Endothelial cell of umbilical vein (primary cell): ENCODE measurements at regions not wholly inside any gene's neighbourhood (a gene's known extent, or its start where the extent isn't known, plus 50 kb on each side); places are given as distances from the start of the nearest gene placed in this dataset.

Experiments
- BruUV-seq: library from RNA; stranded (reverse); fragments of 400-500 nt; replicated peaks from 2 replicates; lab custom pipeline; 2021; lab: Mats Ljungman, UMichigan
- CTCF ChIA-PET: fragments of 300-600, 350-600 bp; sonication (Branson Sonifier 250); formaldehyde crosslinking; loops from one replicate; lab custom pipeline; 2021; ENCODE audit warnings: antibody characterized with exemption, inconsistent platforms; lab: Charles Lee
- POLR2A ChIA-PET: fragments of 300-600, 350-600 bp; sonication (Branson Sonifier 250); formaldehyde crosslinking; loops from one replicate; lab custom pipeline; 2021; ENCODE audit warnings: antibody characterized with exemption, inconsistent platforms; lab: Charles Lee
- DNase-seq: peaks from one replicate; pipeline ENCODE4 v3.0.0-alpha.2; 2011; ENCODE audit warnings: low read depth, low spot score
- FAIRE-seq: peaks from 2 replicates; lab custom pipeline; 2011; peaks lifted over from hg19 to GRCh38; lab: Jason Lieb, UNC
- H2AFZ ChIP-seq: 2 replicates; pipeline ENCODE4 v1.6.0; 2012; ENCODE audit warnings: low read depth, low read length, control low read depth, inconsistent platforms
- H3K27ac ChIP-seq: 2 replicates; pipeline ENCODE4 v1.5.1; 2011; ENCODE audit warnings: low read depth, mild to moderate bottlenecking, control low read depth, low read length, moderate library complexity; ENCODE audit not compliant: insufficient read depth
- H3K27me3 ChIP-seq, 2 experiments: 2 replicates each; pipeline versions ENCODE4 v1.6.0 to v1.6.1; 2011; ENCODE audit warnings: low read length in 2 of 2, mixed read lengths in 1 of 2; ENCODE audit not compliant: control insufficient read depth in 2 of 2, insufficient read depth in 2 of 2
- H3K36me3 ChIP-seq, 2 experiments: 2 replicates in 1 of 2; 3 replicates in 1 of 2; pipeline ENCODE4 v1.5.1; 2011; ENCODE audit warnings: low read length in 2 of 2, mild to moderate bottlenecking in 1 of 2, moderate library complexity in 1 of 2; ENCODE audit not compliant: control insufficient read depth in 2 of 2, insufficient read depth in 2 of 2; ENCODE audit errors: extremely low read depth in 1 of 2
- H3K4me1 ChIP-seq: 3 replicates; pipeline ENCODE4 v1.5.1; 2011; ENCODE audit warnings: mild to moderate bottlenecking, low read length; ENCODE audit not compliant: control insufficient read depth, insufficient read depth; ENCODE audit errors: extremely low read depth
- H3K4me2 ChIP-seq: 2 replicates; pipeline ENCODE4 v1.6.1; 2011; ENCODE audit warnings: low read length, control low read depth, mixed read lengths; ENCODE audit not compliant: insufficient read depth
- H3K4me3 ChIP-seq, 3 experiments: fragments of 200-600 bp in 1 of 3; sonication (generic), shearing (Covaris generic) in 1 of 3; replicated peaks in 1 of 3; 2 replicates each; pipeline ENCODE4 v1.5.1; 2011 to 2016; ENCODE audit warnings: control low read depth in 3 of 3, low read length in 3 of 3, mild to moderate bottlenecking in 2 of 3, inconsistent platforms in 1 of 3, low read depth in 1 of 3, moderate library complexity in 1 of 3; ENCODE audit not compliant: insufficient read depth in 1 of 3
- H3K79me2 ChIP-seq: 2 replicates; pipeline ENCODE4 v1.6.0; 2012; ENCODE audit warnings: low read length, inconsistent platforms; ENCODE audit not compliant: control insufficient read depth, insufficient read depth
- H3K9ac ChIP-seq: replicated peaks from 2 replicates; pipeline ENCODE3; 2011; ENCODE audit warnings: low read length, control low read depth; ENCODE audit not compliant: insufficient read depth; ENCODE audit errors: extremely low read depth
- H3K9me1 ChIP-seq: replicated peaks from 3 replicates; pipeline ENCODE4 v1.6.0; 2011; ENCODE audit warnings: mild to moderate bottlenecking, low read length; ENCODE audit not compliant: control insufficient read depth, insufficient read depth; ENCODE audit errors: extremely low read depth
- H3K9me3 ChIP-seq: replicated peaks from 2 replicates; pipeline ENCODE4 v1.5.1; 2012; ENCODE audit warnings: low read length, inconsistent platforms; ENCODE audit not compliant: control insufficient read depth, insufficient read depth
- H4K20me1 ChIP-seq: replicated peaks from 2 replicates; pipeline ENCODE3; 2011; ENCODE audit warnings: mild to moderate bottlenecking, low read length; ENCODE audit not compliant: control insufficient read depth, insufficient read depth; ENCODE audit errors: extremely low read depth
- CTCF ChIP-seq, 2 donors: IDR thresholded peaks; 1 replicate in 1 of 2; 2 replicates in 1 of 2; pipeline ENCODE4 v1.5.1; 2011; ENCODE audit warnings: low read length in 2 of 2, mild to moderate bottlenecking in 2 of 2, moderate library complexity in 2 of 2, control low read depth in 1 of 2, inconsistent platforms in 1 of 2, low read depth in 1 of 2; ENCODE audit not compliant: insufficient read depth in 1 of 2; ENCODE audit errors: extremely low read depth in 1 of 2
- EZH2 ChIP-seq: IDR thresholded peaks from 2 replicates; pipeline ENCODE4 v1.6.1; 2012; ENCODE audit warnings: borderline replicate concordance, low read depth, mild to moderate bottlenecking, moderate library complexity, low read length, inconsistent platforms; ENCODE audit not compliant: severe bottlenecking
- FOS ChIP-seq: IDR thresholded peaks from 2 replicates; pipeline ENCODE4 v1.6.1; 2011; ENCODE audit warnings: mild to moderate bottlenecking, low read length, moderate library complexity, borderline replicate concordance; ENCODE audit not compliant: insufficient read depth
- GATA2 ChIP-seq: IDR thresholded peaks from 2 replicates; pipeline ENCODE4 v1.7.0; 2011; ENCODE audit warnings: low read depth, mild to moderate bottlenecking, moderate library complexity, mixed read lengths, low read length; ENCODE audit not compliant: insufficient read length, insufficient read depth
- JUN ChIP-seq: IDR thresholded peaks from 2 replicates; pipeline ENCODE4 v1.6.1; 2011; ENCODE audit warnings: borderline replicate concordance, low read depth; ENCODE audit not compliant: insufficient read length, insufficient read depth
- MYC ChIP-seq: IDR thresholded peaks from one replicate; pipeline ENCODE4 v1.6.1; 2011; ENCODE audit warnings: mild to moderate bottlenecking, low read depth, low read length
- POLR2A ChIP-seq: IDR thresholded peaks from 2 replicates; pipeline ENCODE4 v1.6.1; 2012; ENCODE audit warnings: low read depth, mild to moderate bottlenecking, control low read depth, low read length
- POLR2AphosphoS5 ChIP-seq: IDR thresholded peaks from 2 replicates; pipeline ENCODE4 v1.6.1; 2012; ENCODE audit warnings: low read depth, mild to moderate bottlenecking, control low read depth, low read length, moderate library complexity; ENCODE audit not compliant: insufficient read depth
- dilution Hi-C: fragments of 300-500 bp; cut with MboI; formaldehyde crosslinking; loops from one replicate; pipeline ENCODE4 v1.15.0; 2019; ENCODE audit warnings: low sequenced_read_pairs; ENCODE audit not compliant: extremely low pct_ligation_motif_present
- intact Hi-C: fragments of 100-400 bp; cut with micrococcal nuclease; formaldehyde crosslinking; loops from one replicate; pipeline ENCODE4 v1.10.0; 2022
- TF ChIP-seq, protein P1 (sequence below): IDR thresholded peaks from 2 replicates; pipeline ENCODE4 v1.6.1; 2011; ENCODE audit not compliant: insufficient read depth, insufficient read length

DNA sequence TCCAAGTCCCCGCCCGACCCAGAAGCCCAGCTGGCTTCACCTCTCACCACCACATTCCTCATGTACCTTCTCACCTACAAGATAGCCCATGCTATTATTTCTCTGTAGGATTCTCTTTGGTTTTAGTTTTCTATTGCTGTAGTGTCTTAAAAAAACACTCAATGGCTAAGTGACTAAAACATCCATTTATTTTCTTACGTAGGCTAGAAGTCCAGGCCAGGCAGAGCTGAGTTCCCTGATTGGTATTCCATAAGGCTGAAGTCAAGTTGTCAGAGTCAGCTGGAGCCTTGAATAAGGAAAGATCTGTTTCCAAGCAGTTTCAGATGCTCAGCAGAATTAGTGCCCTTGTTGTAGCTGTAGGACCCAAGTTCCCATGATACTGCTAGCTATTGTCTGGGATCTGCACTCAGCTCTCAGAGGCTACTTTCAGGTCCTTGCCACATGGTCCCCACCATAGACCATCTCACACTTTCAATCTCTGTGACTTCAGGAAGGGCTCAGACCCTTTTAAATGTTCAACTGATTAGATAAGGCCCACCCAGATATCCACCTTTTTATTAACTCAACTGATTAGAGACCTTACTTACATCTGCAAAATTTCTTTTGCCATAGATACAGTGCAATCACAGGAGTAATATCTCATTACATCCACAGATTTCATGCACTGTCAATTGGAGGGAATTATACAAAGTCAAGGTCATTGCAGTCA lies 371.0 kb downstream of the TGFB2 start:
- CTCF ChIA-PET, result interaction anchor here (1.1 to 2.2 kb wide), 3 partner anchors 25 to 351 kb away, joined by 3 to 8 read pairs (median 5); no protein-coding TSS in a partner anchor
- no TSS peak for BruUV-seq
- H3K9me1 ChIP-seq, result no peaks in the 10 kb centered on the region

More for the DNA sequence above, 371.0 kb downstream of the TGFB2 start:
- Histone ChIP-seq H3K9me3 (no peaks in the 10 kb centered on the region), H3K4me1 (peaks cover 12% of the 10 kb centered on the region), H3K4me3 (no peak overlapping the region), H3K27me3 (no peaks in the 10 kb centered on the region), H3K36me3 (no peaks in the 10 kb centered on the region), H3K79me2 (no peaks in the 10 kb centered on the region), H3K27ac (no peak overlapping the region), H3K4me2 (no peak overlapping the region), H3K9ac (no peak overlapping the region), H2AFZ (no peak overlapping the region), H4K20me1 (no peaks in the 10 kb centered on the region)
- TF ChIP-seq MYC (no peak), EZH2 (no peak), POLR2A (no peak), FOS (no peak), GATA2 (no peak), CTCF (IDR thresholded peaks at IDR 0.05; ENCODE audit: extremely low read depth in 1 of 2, insufficient read depth in 1 of 2, low read depth in 1 of 2, low read length in 2 of 2) (no peak), JUN (no peak), POLR2AphosphoS5 (no peak)
- TF ChIP-seq, protein P1, sequence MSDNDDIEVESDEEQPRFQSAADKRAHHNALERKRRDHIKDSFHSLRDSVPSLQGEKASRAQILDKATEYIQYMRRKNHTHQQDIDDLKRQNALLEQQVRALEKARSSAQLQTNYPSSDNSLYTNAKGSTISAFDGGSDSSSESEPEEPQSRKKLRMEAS, result no peak
- FAIRE-seq (no peak), DNase-seq (no peak)
- dilution Hi-C loops, result no loop called here
- POLR2A ChIA-PET, result no interaction called here
- intact Hi-C loops, result no loop called here
